ENCODE measurements at regions not wholly inside any gene's neighbourhood (a gene's known extent, or its start where the extent isn't known, plus 50 kb on each side); places are given as distances from the start of the nearest gene placed in this dataset.

GRCh38 chr6:92504509-92504908, 914.9 kb downstream of the EPHA7 start:
- H3K27me3 ChIP-seq (ENCODE audit: low read depth, low read length), result no peaks in the 10 kb centered on the region
- no peak overlapping the region for H3K27ac ChIP-seq (ENCODE audit: low read length)
- no peak overlapping the region for H3K4me3 ChIP-seq (ENCODE audit: low read depth in 1 of 2, low read length in 2 of 2)
- no peaks in the 10 kb centered on the region for H3K36me3 ChIP-seq (ENCODE audit: control insufficient read depth in 1 of 2, insufficient read depth in 2 of 2, low read length in 2 of 2)
- no peaks in the 10 kb centered on the region for H3K4me1 ChIP-seq (ENCODE audit: control insufficient read depth in 1 of 2, insufficient read depth in 2 of 2, low read length in 2 of 2)
- peaks cover 0 to 19% of the 10 kb centered on the region in 2 donors for H3K9me3 ChIP-seq (ENCODE audit: control insufficient read depth in 1 of 2, low read length in 2 of 2)

GRCh38 chr6:92497281-92497680, 922.1 kb downstream of the EPHA7 start:
- no peak overlapping the region for H3K27ac ChIP-seq (ENCODE audit: low read length)
- no peaks in the 10 kb centered on the region for H3K36me3 ChIP-seq (ENCODE audit: control insufficient read depth in 1 of 2, insufficient read depth in 2 of 2, low read length in 2 of 2)
- H3K27me3 ChIP-seq (ENCODE audit: low read depth, low read length), result no peaks in the 10 kb centered on the region
- no peak overlapping the region for H3K4me3 ChIP-seq (ENCODE audit: low read depth in 1 of 2, low read length in 2 of 2)
- no peaks in the 10 kb centered on the region for H3K9me3 ChIP-seq (ENCODE audit: control insufficient read depth in 1 of 2, low read length in 2 of 2)
- no peaks in the 10 kb centered on the region for H3K4me1 ChIP-seq (ENCODE audit: control insufficient read depth in 1 of 2, insufficient read depth in 2 of 2, low read length in 2 of 2)

- no peak overlapping the region for H3K27ac ChIP-seq (ENCODE audit: low read length)
- H3K4me3 ChIP-seq (ENCODE audit: low read depth in 1 of 2, low read length in 2 of 2), result no peak overlapping the region
- H3K36me3 ChIP-seq (ENCODE audit: control insufficient read depth in 1 of 2, insufficient read depth in 2 of 2, low read length in 2 of 2), result no peaks in the 10 kb centered on the region
- H3K9me3 ChIP-seq (ENCODE audit: control insufficient read depth in 1 of 2, low read length in 2 of 2), result no peaks in the 10 kb centered on the region
- H3K27me3 ChIP-seq (ENCODE audit: low read depth, low read length), result no peaks in the 10 kb centered on the region
- no peaks in the 10 kb centered on the region for H3K4me1 ChIP-seq (ENCODE audit: control insufficient read depth in 1 of 2, insufficient read depth in 2 of 2, low read length in 2 of 2)
These were observed 922.8 kb downstream of the EPHA7 start for GRCh38 chr6:92496527-92496926.

- H3K36me3 ChIP-seq (ENCODE audit: control insufficient read depth in 1 of 2, insufficient read depth in 2 of 2, low read length in 2 of 2), result no peaks in the 10 kb centered on the region
- H3K4me1 ChIP-seq (ENCODE audit: control insufficient read depth in 1 of 2, insufficient read depth in 2 of 2, low read length in 2 of 2), result no peaks in the 10 kb centered on the region
- H3K9me3 ChIP-seq (ENCODE audit: control insufficient read depth in 1 of 2, low read length in 2 of 2), result no peaks in the 10 kb centered on the region
- no peak overlapping the region for H3K4me3 ChIP-seq (ENCODE audit: low read depth in 1 of 2, low read length in 2 of 2)
- H3K27ac ChIP-seq (ENCODE audit: low read length), result no peak overlapping the region
- H3K27me3 ChIP-seq (ENCODE audit: low read depth, low read length), result no peaks in the 10 kb centered on the region
These were observed 924.1 kb downstream of the EPHA7 start for GRCh38 chr6:92495242-92495641.

- Histone ChIP-seq H3K27me3 (ENCODE audit: low read depth, low read length) (no peaks in the 10 kb centered on the region), H3K27ac (ENCODE audit: low read length) (no peak overlapping the region), H3K36me3 (ENCODE audit: control insufficient read depth in 1 of 2, insufficient read depth in 2 of 2, low read length in 2 of 2) (no peaks in the 10 kb centered on the region), H3K9me3 (ENCODE audit: control insufficient read depth in 1 of 2, low read length in 2 of 2) (no peaks in the 10 kb centered on the region), H3K4me3 (ENCODE audit: low read depth in 1 of 2, low read length in 2 of 2) (no peak overlapping the region), H3K4me1 (ENCODE audit: control insufficient read depth in 1 of 2, insufficient read depth in 2 of 2, low read length in 2 of 2) (no peaks in the 10 kb centered on the region)
These were observed 933.9 kb downstream of the EPHA7 start for GRCh38 chr6:92485487-92485886.

- Histone ChIP-seq H3K4me1 (ENCODE audit: control insufficient read depth in 1 of 2, insufficient read depth in 2 of 2, low read length in 2 of 2) (no peaks in the 10 kb centered on the region), H3K27ac (ENCODE audit: low read length) (no peak overlapping the region), H3K9me3 (ENCODE audit: control insufficient read depth in 1 of 2, low read length in 2 of 2) (no peaks in the 10 kb centered on the region), H3K36me3 (ENCODE audit: control insufficient read depth in 1 of 2, insufficient read depth in 2 of 2, low read length in 2 of 2) (no peaks in the 10 kb centered on the region), H3K27me3 (ENCODE audit: low read depth, low read length) (no peaks in the 10 kb centered on the region), H3K4me3 (ENCODE audit: low read depth in 1 of 2, low read length in 2 of 2) (no peak overlapping the region)
These were observed 939.5 kb downstream of the EPHA7 start for GRCh38 chr6:92479831-92480230.

- no peaks in the 10 kb centered on the region for H3K27me3 ChIP-seq (ENCODE audit: low read depth, low read length)
These were observed 946.3 kb downstream of the EPHA7 start for GRCh38 chr6:92473056-92473455.

GRCh38 chr6:92469186-92469828, 950.1 kb downstream of the EPHA7 start:
- H3K4me3 ChIP-seq (ENCODE audit: low read depth in 1 of 2, low read length in 2 of 2), result no peak overlapping the region
- H3K36me3 ChIP-seq (ENCODE audit: control insufficient read depth in 1 of 2, insufficient read depth in 2 of 2, low read length in 2 of 2), result no peaks in the 10 kb centered on the region
- H3K27ac ChIP-seq (ENCODE audit: low read length), result no peak overlapping the region
- no peaks in the 10 kb centered on the region for H3K4me1 ChIP-seq (ENCODE audit: control insufficient read depth in 1 of 2, insufficient read depth in 2 of 2, low read length in 2 of 2)
- no peaks in the 10 kb centered on the region for H3K27me3 ChIP-seq (ENCODE audit: low read depth, low read length)
- peaks cover 0 to 9% of the 10 kb centered on the region in 2 donors for H3K9me3 ChIP-seq (ENCODE audit: control insufficient read depth in 1 of 2, low read length in 2 of 2)

More at GRCh38 chr6:92473056-92473455, 946.3 kb downstream of the EPHA7 start:
- Histone ChIP-seq H3K9me3 (ENCODE audit: control insufficient read depth in 1 of 2, low read length in 2 of 2) (no peaks in the 10 kb centered on the region), H3K4me3 (ENCODE audit: low read depth in 1 of 2, low read length in 2 of 2) (no peak overlapping the region), H3K27ac (ENCODE audit: low read length) (no peak overlapping the region), H3K4me1 (ENCODE audit: control insufficient read depth in 1 of 2, insufficient read depth in 2 of 2, low read length in 2 of 2) (no peaks in the 10 kb centered on the region), H3K36me3 (ENCODE audit: control insufficient read depth in 1 of 2, insufficient read depth in 2 of 2, low read length in 2 of 2) (no peaks in the 10 kb centered on the region)

- Histone ChIP-seq H3K4me1 (ENCODE audit: control insufficient read depth in 1 of 2, insufficient read depth in 2 of 2, low read length in 2 of 2) (no peaks in the 10 kb centered on the region), H3K27me3 (ENCODE audit: low read depth, low read length) (no peaks in the 10 kb centered on the region), H3K4me3 (ENCODE audit: low read depth in 1 of 2, low read length in 2 of 2) (no peak overlapping the region), H3K36me3 (ENCODE audit: control insufficient read depth in 1 of 2, insufficient read depth in 2 of 2, low read length in 2 of 2) (no peaks in the 10 kb centered on the region), H3K9me3 (ENCODE audit: control insufficient read depth in 1 of 2, low read length in 2 of 2) (peaks cover 0 to 9% of the 10 kb centered on the region in 2 donors), H3K27ac (ENCODE audit: low read length) (no peak overlapping the region)
These were observed 951.3 kb downstream of the EPHA7 start for GRCh38 chr6:92468066-92468465.

- no peaks in the 10 kb centered on the region for H3K4me1 ChIP-seq (ENCODE audit: control insufficient read depth in 1 of 2, insufficient read depth in 2 of 2, low read length in 2 of 2)
These were observed 959.2 kb downstream of the EPHA7 start for GRCh38 chr6:92460133-92460532.

GRCh38 chr6:92459606-92460005, 959.8 kb downstream of the EPHA7 start:
- Histone ChIP-seq H3K36me3 (ENCODE audit: control insufficient read depth in 1 of 2, insufficient read depth in 2 of 2, low read length in 2 of 2) (no peaks in the 10 kb centered on the region), H3K9me3 (ENCODE audit: control insufficient read depth in 1 of 2, low read length in 2 of 2) (no peaks in the 10 kb centered on the region), H3K4me1 (ENCODE audit: control insufficient read depth in 1 of 2, insufficient read depth in 2 of 2, low read length in 2 of 2) (no peaks in the 10 kb centered on the region), H3K4me3 (ENCODE audit: low read depth in 1 of 2, low read length in 2 of 2) (no peak overlapping the region), H3K27ac (ENCODE audit: low read length) (no peak overlapping the region), H3K27me3 (ENCODE audit: low read depth, low read length) (no peaks in the 10 kb centered on the region)

More at GRCh38 chr6:92460133-92460532, 959.2 kb downstream of the EPHA7 start:
- H3K9me3 ChIP-seq (ENCODE audit: control insufficient read depth in 1 of 2, low read length in 2 of 2), result no peaks in the 10 kb centered on the region
- H3K27ac ChIP-seq (ENCODE audit: low read length), result no peak overlapping the region
- H3K27me3 ChIP-seq (ENCODE audit: low read depth, low read length), result no peaks in the 10 kb centered on the region
- H3K36me3 ChIP-seq (ENCODE audit: control insufficient read depth in 1 of 2, insufficient read depth in 2 of 2, low read length in 2 of 2), result no peaks in the 10 kb centered on the region
- no peak overlapping the region for H3K4me3 ChIP-seq (ENCODE audit: low read depth in 1 of 2, low read length in 2 of 2)

GRCh38 chr6:92446052-92446451, 973.3 kb downstream of the EPHA7 start:
- H3K27me3 ChIP-seq (ENCODE audit: low read depth, low read length), result no peaks in the 10 kb centered on the region
- H3K4me3 ChIP-seq (ENCODE audit: low read depth in 1 of 2, low read length in 2 of 2), result no peak overlapping the region
- H3K9me3 ChIP-seq (ENCODE audit: control insufficient read depth in 1 of 2, low read length in 2 of 2), result no peaks in the 10 kb centered on the region
- H3K4me1 ChIP-seq (ENCODE audit: control insufficient read depth in 1 of 2, insufficient read depth in 2 of 2, low read length in 2 of 2), result no peaks in the 10 kb centered on the region
- no peak overlapping the region for H3K27ac ChIP-seq (ENCODE audit: low read length)
- no peaks in the 10 kb centered on the region for H3K36me3 ChIP-seq (ENCODE audit: control insufficient read depth in 1 of 2, insufficient read depth in 2 of 2, low read length in 2 of 2)

Measured in muscle layer of duodenum (tissue), 2 donors.